ENCODE measurements at regions not wholly inside any gene's neighbourhood (a gene's known extent, or its start where the extent isn't known, plus 50 kb on each side); places are given as distances from the start of the nearest gene placed in this dataset.

- TF ChIP-seq CTCF (IDR thresholded peaks at IDR 0.05) (no peak), POLR2A (IDR thresholded peaks at IDR 0.05) (no peak)
Measured at GRCh38 chrX:26559855-26560254, 343.9 kb downstream of the MAGEB5 start.
